AG10803 (cell line): ENCODE measurements at regions not wholly inside any gene's neighbourhood (a gene's known extent, or its start where the extent isn't known, plus 50 kb on each side); places are given as distances from the start of the nearest gene placed in this dataset.
A peak's percentile ranks its signal among the peaks of the same experiment; 100 is the strongest.

Experiments
- DNase-seq: peaks from one replicate; pipeline ENCODE4 v3.0.0; 2010; ENCODE audit warnings: low read depth
- H3K4me3 ChIP-seq: 2 replicates; pipeline ENCODE4 v1.5.1; 2011; ENCODE audit warnings: mild to moderate bottlenecking, low read length, control low read depth
- TF ChIP-seq, protein P1 (sequence below): conservative IDR thresholded peaks from 2 replicates; pipeline ENCODE4 v1.5.1; 2011; ENCODE audit warnings: mild to moderate bottlenecking, low read length, control low read depth, inconsistent platforms

DNA sequence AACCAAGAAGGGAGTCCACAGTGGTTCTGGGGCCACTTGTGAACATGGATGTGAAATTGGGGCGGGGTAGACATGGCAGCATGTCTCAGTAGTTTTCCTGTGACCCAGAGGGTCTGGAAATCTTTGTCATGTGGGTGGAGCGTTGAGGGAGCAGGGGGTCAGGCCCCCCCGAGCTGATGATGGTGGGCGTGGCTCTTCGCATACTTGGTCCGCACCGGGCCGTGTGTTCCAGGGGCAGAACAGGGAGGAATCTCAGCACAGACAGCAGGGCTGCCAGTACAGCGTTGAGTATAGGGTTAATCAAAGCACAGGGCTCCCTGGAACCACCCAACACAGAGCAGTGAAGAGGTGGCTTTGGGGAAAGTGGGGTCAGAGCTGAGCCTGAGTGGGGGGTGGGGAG, 267.5 kb downstream of the SEC14L1 start:
- DNase-seq: no peak
- TF ChIP-seq, protein P1, sequence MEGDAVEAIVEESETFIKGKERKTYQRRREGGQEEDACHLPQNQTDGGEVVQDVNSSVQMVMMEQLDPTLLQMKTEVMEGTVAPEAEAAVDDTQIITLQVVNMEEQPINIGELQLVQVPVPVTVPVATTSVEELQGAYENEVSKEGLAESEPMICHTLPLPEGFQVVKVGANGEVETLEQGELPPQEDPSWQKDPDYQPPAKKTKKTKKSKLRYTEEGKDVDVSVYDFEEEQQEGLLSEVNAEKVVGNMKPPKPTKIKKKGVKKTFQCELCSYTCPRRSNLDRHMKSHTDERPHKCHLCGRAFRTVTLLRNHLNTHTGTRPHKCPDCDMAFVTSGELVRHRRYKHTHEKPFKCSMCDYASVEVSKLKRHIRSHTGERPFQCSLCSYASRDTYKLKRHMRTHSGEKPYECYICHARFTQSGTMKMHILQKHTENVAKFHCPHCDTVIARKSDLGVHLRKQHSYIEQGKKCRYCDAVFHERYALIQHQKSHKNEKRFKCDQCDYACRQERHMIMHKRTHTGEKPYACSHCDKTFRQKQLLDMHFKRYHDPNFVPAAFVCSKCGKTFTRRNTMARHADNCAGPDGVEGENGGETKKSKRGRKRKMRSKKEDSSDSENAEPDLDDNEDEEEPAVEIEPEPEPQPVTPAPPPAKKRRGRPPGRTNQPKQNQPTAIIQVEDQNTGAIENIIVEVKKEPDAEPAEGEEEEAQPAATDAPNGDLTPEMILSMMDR: no peak
- no peak overlapping the region for H3K4me3 ChIP-seq

GRCh38 chr17:77409282-77410161, 268.8 kb downstream of the SEC14L1 start:
- peak; percentile 82 for DNase-seq
- TF ChIP-seq, protein P1: no peak
- H3K4me3 ChIP-seq: no peak overlapping the region

DNA sequence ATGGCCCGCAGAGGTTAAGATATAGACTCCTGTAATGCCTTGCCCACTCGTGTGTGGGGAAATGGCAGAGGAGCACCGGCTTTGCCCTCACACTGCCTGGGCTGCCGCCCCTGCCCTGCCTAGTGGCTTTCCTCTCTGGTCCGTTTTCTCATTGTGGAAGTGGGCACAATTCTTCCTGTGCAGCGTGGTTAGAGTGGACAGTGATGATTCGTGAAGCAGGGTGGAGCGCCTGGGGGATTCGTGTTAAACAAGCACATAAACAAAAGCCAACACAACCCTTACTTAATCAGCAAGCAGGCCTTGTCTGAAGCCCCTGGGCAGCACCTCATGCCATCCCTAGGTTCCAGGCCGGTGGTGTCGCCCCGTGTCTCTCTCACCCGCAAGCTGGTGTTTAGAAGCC, 269.7 kb downstream of the SEC14L1 start:
- no peak for DNase-seq
- TF ChIP-seq, protein P1: no peak
- H3K4me3 ChIP-seq: no peak overlapping the region

DNA sequence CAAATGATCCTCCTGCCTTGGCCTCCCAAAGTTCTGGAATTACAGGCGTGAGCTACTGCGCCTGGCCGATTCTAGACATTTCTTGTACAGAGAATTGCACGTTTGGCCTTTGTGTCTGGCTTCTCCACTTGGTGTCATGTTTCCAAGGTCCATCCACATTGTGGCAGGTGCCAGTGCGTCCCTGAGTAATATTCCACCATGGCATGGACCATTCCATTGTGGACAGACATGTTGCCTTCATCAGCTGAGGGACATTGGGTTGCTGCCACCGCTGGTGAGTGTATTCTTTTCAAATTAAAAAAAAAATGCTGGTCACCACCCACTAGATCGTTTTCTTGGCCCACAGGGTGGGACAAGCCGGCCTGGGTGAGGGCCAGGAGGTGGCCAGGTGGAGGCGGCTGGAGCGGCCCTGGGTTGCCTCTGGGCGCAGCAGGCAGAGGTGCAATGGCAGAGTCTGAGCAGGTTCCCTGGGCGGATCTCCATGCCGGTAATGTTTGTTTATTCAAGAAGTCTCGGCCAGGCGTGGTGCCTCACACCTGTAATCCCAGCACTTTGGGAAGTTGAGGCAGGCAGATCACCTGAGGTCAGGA, 274.1 kb downstream of the SEC14L1 start:
- no peak for DNase-seq
- TF ChIP-seq, protein P1: no peak
- no peak overlapping the region for H3K4me3 ChIP-seq

DNA sequence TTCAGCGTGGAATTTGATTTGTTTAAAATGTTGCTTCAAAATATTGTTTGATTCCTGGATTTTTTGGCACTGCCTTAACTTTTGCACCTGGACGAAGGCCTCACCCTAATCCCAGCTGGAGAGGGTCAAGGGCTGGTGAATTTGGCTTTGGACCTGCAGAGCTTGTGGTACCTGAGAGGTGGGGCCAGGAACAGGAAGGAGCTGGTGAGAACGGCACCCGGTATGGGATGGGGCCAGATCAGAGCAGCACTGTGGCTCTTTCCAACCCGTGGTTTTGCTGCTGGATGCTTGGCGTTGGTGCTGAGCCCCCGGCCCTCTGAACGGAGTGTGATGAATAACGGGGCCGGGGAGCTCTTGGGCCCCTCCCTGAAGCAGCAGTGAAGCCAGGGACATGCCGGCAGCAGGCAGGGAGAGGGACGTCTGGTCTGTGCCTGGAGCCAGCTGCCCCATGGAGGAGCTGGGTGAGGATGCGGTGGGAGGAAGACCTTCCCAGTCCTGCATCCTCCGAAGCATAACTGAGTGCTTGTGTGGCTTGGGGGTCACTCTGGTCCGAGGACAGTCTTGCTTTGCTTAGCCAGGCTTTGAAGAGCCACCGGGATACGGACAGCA, 275.4 kb downstream of the SEC14L1 start:
- no peak for DNase-seq
- H3K4me3 ChIP-seq: no peak overlapping the region
- TF ChIP-seq, protein P1: no peak

- H3K4me3 ChIP-seq: no peak overlapping the region
- DNase-seq: no peak
- TF ChIP-seq, protein P1: no peak
Measured at GRCh38 chr17:77417575-77417974, 276.8 kb downstream of the SEC14L1 start.
